HEK293 (cell line): ENCODE measurements at regions not wholly inside any gene's neighbourhood (a gene's known extent, or its start where the extent isn't known, plus 50 kb on each side); places are given as distances from the start of the nearest gene placed in this dataset.

Experiments used
- CTCF ChIA-PET: fragments of 350-600 bp; formaldehyde crosslinking; extraction: SDS; loops from one replicate; lab custom pipeline; 2021; ENCODE audit warnings: antibody characterized with exemption; lab: Yijun Ruan, JAX
- POLR2A ChIA-PET: fragments of 300-600 bp; formaldehyde crosslinking; extraction: SDS; loops from one replicate; lab custom pipeline; 2020; ENCODE audit warnings: antibody characterized with exemption, inconsistent platforms; lab: Yijun Ruan, JAX
- H3K27ac ChIP-seq: fragments of 200-500 bp; sonication (Bioruptor generic); 2 replicates; pipeline ENCODE4 v1.5.1; 2014; ENCODE audit warnings: low read depth, low read length, control low read depth, inconsistent platforms; ENCODE audit errors: extremely low read depth
- H3K36me3 ChIP-seq, 2 experiments: fragments of 200-500 bp in 1 of 2; sonication (Bioruptor generic) in 1 of 2; 1 replicate in 1 of 2; 2 replicates in 1 of 2; pipeline ENCODE4 v1.5.1; 2014 to 2017; ENCODE audit warnings: inconsistent platforms in 2 of 2, low read length in 2 of 2; ENCODE audit not compliant: control insufficient read depth in 2 of 2, insufficient read depth in 1 of 2
- H3K4me1 ChIP-seq: fragments of 200-500 bp; sonication (Bioruptor generic); 2 replicates; pipeline ENCODE4 v1.5.1; 2014; ENCODE audit warnings: mild to moderate bottlenecking, low read length, inconsistent platforms; ENCODE audit not compliant: control insufficient read depth, insufficient read depth
- H3K4me3 ChIP-seq: 2 replicates; pipeline ENCODE4 v1.5.1; 2011; ENCODE audit warnings: low read depth, mild to moderate bottlenecking, control low read depth, low read length, moderate library complexity
- H3K9me3 ChIP-seq: fragments of 200-500 bp; sonication (Bioruptor generic); 2 replicates; pipeline ENCODE4 v1.5.1; 2014; ENCODE audit warnings: low read depth, low read length, inconsistent platforms; ENCODE audit not compliant: control insufficient read depth, insufficient read depth
- CTCF ChIP-seq: fragments of 450-650 bp; formaldehyde crosslinking; IDR thresholded peaks from 2 replicates; pipeline ENCODE4 v1.5.1; 2016; ENCODE audit warnings: missing biosample characterization, missing genetic modification characterization
- ELK4 ChIP-seq: IDR thresholded peaks from 2 replicates; pipeline ENCODE4 v1.6.1; 2011; ENCODE audit warnings: mild to moderate bottlenecking, low read depth, low read length, borderline replicate concordance
- GFI1B ChIP-seq: fragments of 450-650 bp; formaldehyde crosslinking; IDR thresholded peaks from 2 replicates; pipeline ENCODE4 v1.5.1; 2016; ENCODE audit warnings: missing biosample characterization, missing genetic modification characterization
- MEIS1 ChIP-seq: sonication (generic); formaldehyde crosslinking; IDR thresholded peaks from 2 replicates; pipeline ENCODE4 v1.8.1; 2022; ENCODE audit warnings: missing genetic modification reagents, mild to moderate bottlenecking, borderline replicate concordance
- OSR2 ChIP-seq: fragments of 450-650 bp; formaldehyde crosslinking; IDR thresholded peaks from 2 replicates; pipeline ENCODE4 v1.5.1; 2016; ENCODE audit warnings: missing biosample characterization, missing genetic modification characterization
- PATZ1 ChIP-seq: fragments of 450-650 bp; formaldehyde crosslinking; IDR thresholded peaks from 2 replicates; pipeline ENCODE4 v1.5.1; 2016; ENCODE audit warnings: missing biosample characterization, missing genetic modification characterization
- PRDM4 ChIP-seq: fragments of 450-650 bp; formaldehyde crosslinking; IDR thresholded peaks from 2 replicates; pipeline ENCODE4 v1.5.1; 2017; ENCODE audit warnings: missing biosample characterization, missing genetic modification characterization
- PRDM6 ChIP-seq: fragments of 450-650 bp; formaldehyde crosslinking; IDR thresholded peaks from 2 replicates; pipeline ENCODE4 v1.5.1; 2017; ENCODE audit warnings: missing biosample characterization, missing genetic modification characterization
- SP2 ChIP-seq: fragments of 450-650 bp; formaldehyde crosslinking; IDR thresholded peaks from 2 replicates; pipeline ENCODE4 v1.5.1; 2016; ENCODE audit warnings: missing biosample characterization, missing genetic modification characterization
- ZBTB17 ChIP-seq: fragments of 450-650 bp; formaldehyde crosslinking; IDR thresholded peaks from 2 replicates; pipeline ENCODE4 v1.5.1; 2016; ENCODE audit warnings: missing biosample characterization, missing genetic modification characterization
- ZBTB48 ChIP-seq: fragments of 450-650 bp; formaldehyde crosslinking; IDR thresholded peaks from 2 replicates; pipeline ENCODE4 v1.5.1; 2016; ENCODE audit warnings: missing biosample characterization, missing genetic modification characterization
- ZBTB49 ChIP-seq: fragments of 450-650 bp; formaldehyde crosslinking; IDR thresholded peaks from 2 replicates; pipeline ENCODE4 v1.5.1; 2016; ENCODE audit warnings: missing biosample characterization, missing genetic modification characterization, low read depth
- ZFP69B ChIP-seq: fragments of 450-650 bp; formaldehyde crosslinking; IDR thresholded peaks from 2 replicates; pipeline ENCODE4 v1.5.1; 2016; ENCODE audit warnings: missing biosample characterization, missing genetic modification characterization
- ZNF169 ChIP-seq: fragments of 450-650 bp; formaldehyde crosslinking; IDR thresholded peaks from 2 replicates; pipeline ENCODE4 v1.5.1; 2016; ENCODE audit warnings: missing biosample characterization, missing genetic modification characterization
- ZNF274 ChIP-seq, 2 experiments: fragments of 200-500 bp in 1 of 2; fragments of 450-650 bp in 1 of 2; sonication (Bioruptor generic) in 1 of 2; formaldehyde crosslinking in 1 of 2; IDR thresholded peaks; 2 replicates each; pipeline versions ENCODE4 v1.5.1 to v1.6.1; 2014 to 2016; ENCODE audit warnings: borderline replicate concordance in 1 of 2, inconsistent platforms in 1 of 2, low read length in 1 of 2, missing biosample characterization in 1 of 2, missing genetic modification characterization in 1 of 2
- ZNF354C ChIP-seq: fragments of 450-650 bp; formaldehyde crosslinking; IDR thresholded peaks from 2 replicates; pipeline ENCODE4 v1.5.1; 2016; ENCODE audit warnings: missing biosample characterization, missing genetic modification characterization, low read depth, borderline replicate concordance
- ZNF404 ChIP-seq: fragments of 450-650 bp; formaldehyde crosslinking; IDR thresholded peaks from 2 replicates; pipeline ENCODE4 v1.5.1; 2017; ENCODE audit warnings: missing biosample characterization, missing genetic modification characterization
- ZNF600 ChIP-seq: fragments of 450-650 bp; formaldehyde crosslinking; IDR thresholded peaks from 2 replicates; pipeline ENCODE4 v1.5.1; 2016; ENCODE audit warnings: missing biosample characterization, missing genetic modification characterization
- ZNF654 ChIP-seq: fragments of 450-650 bp; formaldehyde crosslinking; IDR thresholded peaks from 2 replicates; pipeline ENCODE4 v1.5.1; 2016; ENCODE audit warnings: low read depth, missing biosample characterization, missing genetic modification characterization
- ZNF785 ChIP-seq: fragments of 450-650 bp; formaldehyde crosslinking; IDR thresholded peaks from 2 replicates; pipeline ENCODE4 v1.5.1; 2016; ENCODE audit warnings: missing biosample characterization, missing genetic modification characterization
- ZSCAN18 ChIP-seq: fragments of 450-650 bp; formaldehyde crosslinking; IDR thresholded peaks from 2 replicates; pipeline ENCODE4 v1.5.1; 2016; ENCODE audit warnings: missing biosample characterization, missing genetic modification characterization

GRCh38 chr12:124393414-124393790 is 98.5 kb downstream of the RFLNA start (continued):
- TF ChIP-seq ZNF404 (tag by site-specific recombination) (no peak), ZNF654 (tag by site-specific recombination) (no peak), MEIS1 (CRISPR knock-in tag) (no peak)
- TF ChIP-seq, all 188 proteins: peak for 5

GRCh38 chr12:124392667-124393413 is 97.9 kb downstream of the RFLNA start:
- H3K4me3 ChIP-seq: no peak overlapping the region
- ChIA-PET POLR2A (no interaction called here), CTCF (interaction anchor here (0.6 to 1.8 kb wide), 4 partner anchors 41 to 591 kb away, joined by 3 to 7 read pairs (median 3); no protein-coding TSS in a partner anchor)
- peaks cover 0 to 34% of the 10 kb centered on the region in 2 experiments; a peak in 1 of 3 replicates for H3K36me3 ChIP-seq
- H3K27ac ChIP-seq: no peak overlapping the region
- no peaks in the 10 kb centered on the region for H3K9me3 ChIP-seq
- H3K4me1 ChIP-seq: peaks cover 15% of the 10 kb centered on the region
- TF ChIP-seq ZBTB17 (peak; percentile 22; the same call in 1 of the 2 replicates), PRDM4 (no peak), ZNF600 (peak; percentile 76), OSR2 (tag by site-specific recombination) (peak; percentile 68), ZSCAN18 (tag by site-specific recombination) (no peak), ZNF274 (IDR thresholded peaks at IDR 0.05; ENCODE audit: low read length) (no peak), ZNF274 (tag by site-specific recombination; IDR thresholded peaks at IDR 0.05; ENCODE audit: borderline replicate concordance) (no peak), SP2 (peak; percentile 31), PATZ1 (tag by site-specific recombination) (peak; percentile 15; the same call in 1 of the 2 replicates), ZNF169 (tag by site-specific recombination) (no peak), ZBTB49 (no peak), ZNF785 (tag by site-specific recombination) (no peak), ELK4 (no peak), GFI1B (tag by site-specific recombination) (no peak), ZNF354C (tag by site-specific recombination) (no peak), PRDM6 (tag by site-specific recombination) (no peak), CTCF (tag by site-specific recombination) (no peak), ZFP69B (no peak), ZBTB48 (no peak)
